NK-92 (cell line): ENCODE measurements at regions not wholly inside any gene's neighbourhood (a gene's known extent, or its start where the extent isn't known, plus 50 kb on each side); places are given as distances from the start of the nearest gene placed in this dataset.

ENCODE experiments used
- DNase-seq: peaks from one replicate; lab custom pipeline; 2025; ENCODE audit not compliant: unreplicated experiment; lab: John Stamatoyannopoulos, UW

- no peak for DNase-seq
Observed at GRCh38 chr15:46595016-46595415, 960.2 kb downstream of the SQOR start.

- DNase-seq: no peak
Observed at GRCh38 chr15:46607077-46607476, 972.2 kb downstream of the SQOR start.

- no peak for DNase-seq
Observed at GRCh38 chr15:46616033-46616432, 981.2 kb downstream of the SQOR start.

DNA sequence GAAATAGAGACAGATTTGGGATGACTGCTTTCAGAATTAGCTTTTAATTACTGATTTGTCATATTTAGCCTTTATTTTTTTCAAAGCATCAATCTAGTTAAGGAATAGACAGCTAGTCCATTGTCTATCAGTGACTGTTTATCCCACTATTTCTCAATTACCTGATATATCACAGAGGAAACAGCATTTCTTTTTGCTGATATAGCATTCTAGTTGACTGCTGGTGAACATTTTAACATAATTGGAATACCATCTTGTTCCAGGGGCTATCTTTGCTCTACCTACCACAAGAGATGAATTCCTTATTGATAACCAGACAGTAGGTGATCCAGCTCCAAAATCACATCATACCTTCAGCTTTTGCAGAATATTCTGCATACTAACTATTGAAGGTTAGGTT, 982.7 kb downstream of the SQOR start:
- DNase-seq: no peak

DNA sequence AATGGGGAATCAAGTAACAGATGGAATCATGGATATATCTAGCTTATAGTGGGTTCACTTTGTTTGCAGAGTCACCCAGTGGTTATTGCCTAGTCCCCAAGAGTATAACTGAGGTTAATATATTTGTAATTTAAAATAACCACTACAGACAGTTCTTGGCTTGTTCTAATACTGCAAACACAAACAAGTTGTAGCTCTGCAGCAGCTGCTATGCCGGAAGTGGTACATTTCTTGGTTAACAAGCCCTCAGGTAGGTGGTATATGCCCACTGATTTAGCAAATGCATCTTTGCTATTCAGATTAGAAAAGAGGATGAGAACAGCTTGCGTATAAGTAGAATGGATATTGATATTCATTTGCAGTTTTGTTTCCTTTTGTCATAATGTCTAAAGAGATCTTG, 984.2 kb downstream of the SQOR start:
- DNase-seq: no peak

DNA sequence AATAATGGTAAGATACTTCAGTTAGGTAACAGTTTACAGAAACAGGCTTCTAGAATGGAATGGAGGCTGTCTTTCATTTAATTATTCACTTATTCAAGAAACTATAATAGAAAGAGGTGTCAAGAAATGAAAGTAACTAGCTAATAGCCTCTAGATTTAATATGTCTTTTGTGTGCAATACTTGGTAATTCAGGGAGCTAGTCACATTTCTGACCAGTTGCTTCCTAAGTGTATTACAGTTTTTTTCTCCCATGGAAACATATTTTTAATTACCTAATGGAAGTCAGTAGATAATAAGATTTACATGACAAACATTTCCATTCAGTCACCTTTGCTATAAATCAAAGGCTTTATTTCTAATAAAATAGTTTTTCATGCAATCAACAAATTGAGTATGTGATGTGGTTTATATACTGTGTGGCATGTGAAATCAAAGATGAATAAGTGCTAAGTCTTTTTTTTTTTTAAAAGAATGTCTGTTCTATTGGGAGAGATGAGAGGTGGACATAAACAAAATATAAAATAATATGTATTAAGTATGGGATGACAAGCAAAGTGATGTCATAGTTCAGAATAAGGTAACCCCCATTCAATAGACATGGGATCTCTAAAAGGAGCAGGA, 985.7 kb downstream of the SQOR start:
- no peak for DNase-seq

DNA sequence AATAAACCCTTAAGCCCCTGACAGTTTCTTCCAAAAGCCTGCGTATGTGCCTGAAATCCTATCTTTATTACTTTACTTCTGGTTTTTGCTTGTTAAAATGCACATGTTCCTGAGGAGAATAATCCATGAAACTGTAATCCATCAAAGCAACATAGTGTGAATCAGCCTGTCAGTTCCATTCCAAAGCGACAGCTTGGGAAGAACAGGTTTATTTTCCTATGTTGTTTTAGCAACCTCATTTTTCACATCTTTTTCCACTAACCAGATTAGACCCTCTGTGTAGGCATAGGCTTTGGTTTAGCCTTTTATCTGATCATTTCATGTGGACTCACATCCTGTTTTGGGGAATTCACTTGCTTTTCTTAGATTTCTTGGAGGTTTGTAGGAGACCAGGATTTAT, 988.0 kb downstream of the SQOR start:
- no peak for DNase-seq

GRCh38 chr15:46636206-46636605, 1001.4 kb downstream of the SQOR start:
- DNase-seq: no peak

DNA sequence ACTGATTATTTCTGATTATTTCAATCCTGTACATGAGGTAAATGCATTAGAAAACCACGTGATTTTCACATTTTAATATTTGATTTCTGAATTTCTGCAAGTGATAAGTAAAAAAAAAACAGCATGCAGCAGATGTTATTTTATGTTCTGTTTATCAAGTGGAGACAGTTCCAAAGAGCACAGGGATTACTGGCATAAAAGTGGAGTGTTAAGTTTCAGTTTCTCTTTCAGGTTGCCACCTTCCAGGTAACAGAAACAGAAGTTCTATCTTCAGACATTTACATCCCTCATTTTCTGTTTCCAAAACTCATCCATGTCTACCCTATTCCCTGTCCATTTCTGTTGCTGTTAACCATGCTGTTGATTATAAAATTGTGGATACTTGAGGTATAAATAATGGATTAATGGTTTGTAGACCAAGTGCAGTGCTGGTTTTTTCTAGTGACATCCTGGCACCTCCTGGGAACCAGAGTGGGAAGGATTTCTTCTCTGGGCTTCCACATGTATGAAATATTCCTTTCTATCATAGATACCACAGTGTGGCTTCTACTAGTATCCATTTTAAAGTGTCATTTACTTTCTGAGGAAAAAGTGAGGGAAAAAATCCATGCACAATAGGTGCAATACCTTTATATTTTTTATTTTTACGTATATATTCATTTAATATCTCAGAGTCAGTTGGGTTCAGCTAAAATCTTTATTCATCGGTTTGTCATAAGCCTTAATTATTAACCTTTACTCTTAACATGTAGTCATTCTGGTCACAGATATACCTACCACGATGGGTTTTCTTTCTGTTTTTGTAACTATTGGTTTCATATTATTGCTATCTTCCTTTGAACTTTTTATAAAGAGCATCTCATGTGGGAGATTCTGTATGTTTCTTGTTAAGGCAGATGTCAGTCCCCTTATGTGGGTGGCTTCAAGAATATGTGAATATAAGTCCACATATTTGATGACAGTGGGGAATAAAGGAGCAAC, 1010.0 kb downstream of the SQOR start:
- DNase-seq: no peak

DNA sequence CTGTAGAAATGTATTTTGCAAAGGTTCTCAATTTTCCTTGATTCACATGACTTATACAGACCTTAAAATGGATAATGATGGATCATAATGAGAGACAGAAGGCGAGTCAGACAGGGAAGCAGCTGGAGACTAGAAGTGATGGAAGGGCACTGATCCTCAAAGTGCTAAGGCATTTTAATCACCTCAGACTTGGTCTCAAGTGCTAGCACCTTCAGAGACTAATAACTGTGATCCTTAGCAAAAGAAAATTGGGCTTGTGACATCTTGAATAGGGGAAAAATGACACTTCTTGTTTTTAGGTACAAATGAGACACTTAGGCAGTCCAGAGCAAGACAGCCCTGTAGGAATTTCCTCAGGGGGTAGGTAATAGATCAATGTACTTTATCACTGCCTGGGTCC, 1011.7 kb downstream of the SQOR start:
- no peak for DNase-seq

DNA sequence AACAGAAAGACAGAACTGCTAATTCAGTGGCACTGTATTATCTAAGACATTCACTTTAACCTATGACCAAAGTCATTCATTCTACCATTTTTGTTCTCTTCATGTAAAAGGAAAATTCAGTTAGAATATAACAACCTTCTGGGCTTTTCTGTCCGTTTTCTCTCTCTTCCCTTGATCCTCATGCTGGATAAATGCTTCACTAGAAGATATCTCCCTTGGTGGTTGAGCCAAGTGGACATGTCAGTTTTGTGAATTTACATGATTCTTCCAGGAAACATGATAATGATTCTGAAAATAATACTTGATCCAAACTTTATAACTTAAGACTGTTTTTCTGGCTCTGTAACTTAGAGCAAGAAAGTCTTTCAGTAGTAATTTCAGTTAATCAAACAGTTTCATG, 1012.2 kb downstream of the SQOR start:
- DNase-seq: no peak

DNA sequence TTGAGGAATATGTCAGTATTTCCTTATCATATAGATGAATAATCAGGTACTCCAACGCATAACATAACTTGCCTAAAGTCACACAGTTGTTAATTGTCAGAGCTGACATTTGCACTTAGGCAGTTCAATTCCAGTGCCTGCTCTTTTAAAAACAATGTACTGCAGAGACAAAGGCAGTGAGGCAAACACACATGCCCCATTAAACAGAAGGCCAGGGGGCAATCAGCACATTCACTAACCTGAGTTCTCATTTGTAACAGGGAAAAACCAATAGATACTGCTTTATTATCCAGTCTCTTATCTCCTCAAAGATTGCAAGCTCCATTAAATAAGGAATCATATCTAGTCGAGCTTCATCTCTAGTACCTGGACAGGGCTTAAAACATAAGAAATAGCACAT, 1017.4 kb downstream of the SQOR start:
- no peak for DNase-seq

DNA sequence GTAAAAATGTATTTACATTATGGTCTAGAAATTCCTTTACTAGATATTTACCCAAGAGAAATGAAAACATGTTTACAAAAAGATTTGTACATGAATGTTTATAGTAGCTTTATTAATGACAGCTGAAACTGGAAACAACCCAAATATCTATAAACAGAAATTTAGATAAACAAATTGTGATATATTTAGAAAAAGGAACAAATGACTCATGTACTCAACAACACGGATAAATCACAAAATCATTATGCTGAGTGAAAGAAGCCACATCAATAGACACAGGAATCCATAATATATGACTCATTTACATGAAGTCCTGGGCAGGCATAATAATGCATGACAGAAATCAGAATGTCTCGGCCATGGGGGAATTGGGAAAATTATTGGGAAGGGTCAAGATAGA, 1020.2 kb downstream of the SQOR start:
- no peak for DNase-seq

GRCh38 chr15:46660096-46660842, 1025.4 kb downstream of the SQOR start:
- no peak for DNase-seq

DNA sequence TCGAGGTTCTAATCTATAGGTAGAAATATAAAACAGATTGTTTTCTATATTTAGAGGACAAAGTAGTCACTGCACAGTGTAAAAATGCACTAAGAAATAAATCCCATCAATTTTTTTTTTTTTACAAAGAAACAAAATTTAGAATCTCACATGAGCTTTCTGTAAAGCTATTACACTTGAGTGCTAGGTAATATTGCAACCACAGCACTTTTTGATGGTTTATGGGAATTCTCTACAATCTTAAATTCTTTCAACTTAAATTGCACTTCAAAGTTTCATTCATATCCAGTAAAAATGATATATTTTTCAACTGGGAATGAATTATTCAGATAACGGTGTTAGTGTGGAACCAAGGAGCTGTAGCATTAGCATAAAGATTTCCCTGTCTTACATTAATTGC, 1035.4 kb downstream of the SQOR start:
- DNase-seq: no peak

GRCh38 chr15:46671336-46671735, 1036.5 kb downstream of the SQOR start:
- no peak for DNase-seq

- DNase-seq: no peak
Observed at GRCh38 chr15:46672041-46672440, 1037.2 kb downstream of the SQOR start.

- no peak for DNase-seq
Observed at GRCh38 chr15:46676233-46677206, 1040.8 kb upstream of the SEMA6D start.

DNA sequence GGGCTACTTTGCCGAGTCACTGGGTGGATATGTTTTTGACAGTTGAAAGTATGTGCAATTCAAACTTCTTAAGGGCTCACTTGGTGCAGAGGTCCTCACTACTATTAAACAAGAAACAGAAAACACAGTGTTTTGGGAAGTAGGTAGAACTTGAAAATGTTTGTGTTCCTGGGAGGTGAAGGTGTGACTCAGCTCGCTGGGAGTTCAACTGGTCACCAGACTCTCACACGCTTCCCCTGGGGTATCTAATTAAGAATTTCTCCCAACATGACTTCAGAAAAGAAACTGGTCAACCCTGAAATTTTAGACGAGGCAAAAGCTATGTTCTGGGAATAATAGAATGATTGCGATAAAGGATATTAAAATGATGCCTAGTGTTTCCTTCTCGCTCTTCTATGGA, 1039.8 kb upstream of the SEMA6D start:
- no peak for DNase-seq

DNA sequence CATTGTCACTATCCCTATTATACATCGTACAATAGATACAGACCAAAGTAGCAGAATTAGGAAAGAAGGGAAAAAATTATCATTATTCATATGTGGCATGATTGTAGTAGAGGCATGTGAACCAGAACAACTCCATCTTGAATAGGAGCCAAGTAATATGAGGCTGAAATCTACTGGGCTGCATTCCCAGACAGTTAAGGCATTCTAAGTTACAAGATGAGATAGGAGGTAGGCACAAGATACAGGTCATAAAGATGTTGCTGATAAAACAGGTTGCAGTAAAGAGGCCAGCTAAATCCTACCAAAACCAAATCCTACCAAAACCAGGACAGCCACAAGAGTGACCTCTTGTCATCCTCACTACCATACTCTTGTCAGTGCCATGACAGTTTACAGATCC, 1035.4 kb upstream of the SEMA6D start:
- DNase-seq: no peak
